GM03348 (cell line): ENCODE measurements at regions not wholly inside any gene's neighbourhood (a gene's known extent, or its start where the extent isn't known, plus 50 kb on each side); places are given as distances from the start of the nearest gene placed in this dataset.

Experiments
- DNase-seq: peaks from one replicate; pipeline ENCODE4 v3.0.0; 2012; ENCODE audit warnings: low spot score

DNA sequence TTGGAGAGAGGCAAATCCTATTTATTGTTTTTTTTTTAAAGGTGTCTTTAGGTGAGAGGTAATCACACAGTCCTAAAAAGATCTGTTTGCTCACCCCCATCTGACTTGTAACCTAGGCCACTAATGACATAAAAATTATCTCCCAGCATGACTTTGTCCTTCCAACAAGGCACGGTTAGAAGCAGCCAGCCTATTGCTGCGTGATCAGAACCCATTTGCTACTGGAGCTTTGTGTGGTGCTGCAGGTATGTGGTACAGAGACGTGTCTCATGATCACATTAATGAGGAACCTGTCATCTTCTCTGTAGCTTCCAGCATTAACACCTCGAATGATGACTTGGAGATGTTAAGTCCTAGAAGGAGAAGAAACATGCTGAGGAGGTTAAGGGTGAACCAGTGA, 555.8 kb upstream of the TLE4 start:
- no peak for DNase-seq

DNA sequence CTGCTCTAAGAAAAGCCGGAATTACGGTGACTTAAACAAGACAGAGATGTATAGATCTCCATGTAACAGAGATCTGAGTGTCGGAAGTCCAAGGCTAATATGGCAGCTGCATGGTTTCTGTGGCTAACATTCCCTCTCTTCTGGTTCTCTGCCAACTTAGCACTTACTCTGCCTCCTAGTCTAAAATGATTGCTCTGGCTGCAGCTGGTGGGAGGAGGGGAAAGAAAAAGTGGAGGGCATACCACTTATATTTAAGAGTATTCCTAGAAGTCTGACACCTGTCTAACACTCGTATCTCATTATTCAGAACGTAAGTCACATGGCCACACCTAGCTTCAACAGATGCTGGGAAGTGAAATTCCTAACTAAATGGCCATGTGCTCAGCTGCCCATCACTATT, 551.5 kb upstream of the TLE4 start:
- no peak for DNase-seq

DNA sequence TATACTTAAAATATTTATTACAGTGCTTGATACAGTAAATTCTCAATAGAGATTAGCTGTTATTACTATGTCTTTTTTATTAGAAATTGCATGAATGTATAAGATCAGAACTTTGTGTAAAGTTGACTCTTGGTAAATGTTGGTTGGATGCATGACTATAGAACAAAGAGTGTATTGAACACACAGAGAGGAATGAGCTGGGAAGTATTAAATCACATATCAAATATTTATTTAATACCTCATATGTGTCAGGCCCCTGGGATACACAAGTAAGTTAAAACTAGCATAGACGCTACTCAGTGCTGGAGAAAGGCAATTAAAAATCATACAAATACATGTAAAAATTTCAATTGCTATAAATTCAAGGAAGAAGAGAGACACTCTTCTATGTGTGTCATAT, 550.7 kb upstream of the TLE4 start:
- DNase-seq: no peak

DNA sequence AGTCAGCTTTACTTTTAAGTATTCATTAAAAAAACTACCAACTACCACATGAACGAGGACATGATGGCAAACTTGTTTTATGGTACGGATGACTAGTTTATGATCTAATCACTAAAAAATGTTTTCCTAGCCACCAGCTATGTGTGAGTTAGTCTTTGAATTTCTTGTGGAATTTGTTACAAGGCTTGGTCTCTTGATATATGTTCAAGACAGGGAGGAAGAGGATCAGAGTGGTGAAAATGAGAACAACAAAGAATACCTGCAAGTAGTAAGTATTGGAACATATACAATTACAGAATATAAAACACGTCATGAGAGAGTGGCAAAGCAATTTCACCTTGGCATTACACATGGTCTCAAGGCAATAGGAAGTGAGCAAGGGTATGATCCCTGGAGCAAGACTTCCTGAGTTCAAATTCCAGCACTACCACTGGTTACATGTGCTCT, 548.6 kb upstream of the TLE4 start:
- peak; percentile 78 for DNase-seq

DNA sequence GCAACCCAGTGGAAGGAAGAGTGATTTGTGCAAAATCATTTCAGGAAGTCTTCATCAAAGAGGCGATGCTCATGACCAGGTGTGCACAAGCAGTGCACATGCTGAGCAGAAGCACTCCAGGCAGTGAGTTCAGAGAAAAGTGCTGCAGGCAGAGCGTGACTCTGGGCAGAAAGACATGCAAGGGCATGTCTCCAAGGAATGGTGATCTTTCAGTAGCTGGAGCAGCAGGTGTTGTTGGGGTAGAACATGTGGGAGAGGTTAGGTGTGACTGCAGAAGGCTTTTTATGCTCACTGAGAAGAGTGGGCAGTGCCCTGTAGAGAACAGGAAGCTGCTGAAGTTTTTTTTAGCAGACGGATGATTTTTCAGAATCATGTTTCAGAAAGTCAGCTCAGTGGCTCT, 545.4 kb upstream of the TLE4 start:
- DNase-seq: no peak

DNA sequence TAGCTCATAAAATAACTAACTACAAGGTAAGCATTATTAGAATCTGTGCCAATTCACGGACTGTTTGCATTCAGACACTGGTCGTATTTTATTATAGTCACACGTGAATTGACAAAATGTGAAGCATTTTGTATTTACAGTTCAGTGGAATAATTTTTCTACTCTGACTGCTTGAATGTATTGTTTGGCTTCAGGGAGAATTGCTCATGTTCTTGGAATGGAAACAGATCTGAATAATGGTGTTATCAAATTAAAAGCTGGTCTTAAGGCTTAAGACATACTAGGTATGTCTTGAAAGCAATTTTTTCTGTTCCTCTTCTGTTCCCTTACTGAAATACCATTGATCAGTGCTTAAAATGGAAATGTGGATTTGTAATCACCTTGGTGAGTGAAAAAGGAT, 543.7 kb upstream of the TLE4 start:
- peak; percentile 22 for DNase-seq

DNA sequence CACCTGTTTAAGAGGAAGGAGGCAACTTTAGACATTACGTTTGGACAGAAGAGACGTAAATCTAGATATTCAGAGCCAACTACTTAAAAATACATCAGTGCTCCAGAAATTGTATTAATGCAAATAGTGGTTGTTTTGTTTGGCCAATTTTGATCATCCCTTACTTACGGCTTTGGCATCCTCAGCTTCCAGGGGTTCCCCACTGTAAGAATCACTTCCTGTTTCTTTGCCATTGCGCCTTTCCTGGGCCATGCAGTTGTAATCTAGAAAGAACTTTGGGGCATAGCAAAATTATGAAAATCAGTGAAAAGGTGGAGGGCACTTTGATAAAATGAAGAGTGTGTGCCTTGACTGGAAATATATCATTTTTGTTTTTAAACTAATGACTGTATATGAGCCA, 537.2 kb upstream of the TLE4 start:
- no peak for DNase-seq

DNA sequence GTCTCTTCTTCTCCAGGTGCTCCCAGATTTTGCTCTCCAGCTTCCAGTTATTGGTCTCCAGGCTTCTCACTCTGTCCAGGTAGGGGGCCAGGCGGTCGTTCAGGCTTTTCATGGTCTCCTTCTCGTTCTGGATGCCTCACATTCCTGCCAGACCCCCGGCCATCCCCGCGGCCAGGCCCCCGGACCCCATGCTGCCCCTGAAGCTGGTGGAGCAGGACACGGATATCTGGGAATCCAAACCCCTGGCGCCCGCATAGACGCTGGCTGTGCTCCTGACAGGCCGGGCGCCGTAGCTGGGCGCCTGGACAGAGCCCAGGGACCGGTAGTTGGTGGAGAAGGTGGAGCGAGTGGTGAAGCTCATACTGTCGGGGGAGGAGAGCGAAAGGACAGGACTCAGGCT, 534.4 kb upstream of the TLE4 start:
- DNase-seq: no peak

DNA sequence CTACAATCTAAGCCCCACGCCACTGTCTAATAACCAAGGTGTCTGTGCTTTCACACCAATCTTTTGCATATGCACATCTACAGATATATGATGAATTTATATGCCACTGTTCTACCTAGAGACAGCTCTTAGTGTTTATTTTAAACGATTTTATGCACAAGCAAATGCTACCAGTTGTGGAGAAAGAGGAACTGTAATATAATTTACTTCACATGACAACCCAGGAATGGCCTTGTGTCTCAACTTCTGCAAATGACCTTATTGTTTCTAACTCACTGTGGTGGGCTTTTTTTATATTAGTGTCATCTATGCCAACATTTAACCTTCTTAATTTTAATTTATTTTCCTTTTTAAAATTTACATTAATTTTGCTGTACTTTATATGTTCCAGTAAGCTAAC, 531.1 kb upstream of the TLE4 start:
- no peak for DNase-seq

DNA sequence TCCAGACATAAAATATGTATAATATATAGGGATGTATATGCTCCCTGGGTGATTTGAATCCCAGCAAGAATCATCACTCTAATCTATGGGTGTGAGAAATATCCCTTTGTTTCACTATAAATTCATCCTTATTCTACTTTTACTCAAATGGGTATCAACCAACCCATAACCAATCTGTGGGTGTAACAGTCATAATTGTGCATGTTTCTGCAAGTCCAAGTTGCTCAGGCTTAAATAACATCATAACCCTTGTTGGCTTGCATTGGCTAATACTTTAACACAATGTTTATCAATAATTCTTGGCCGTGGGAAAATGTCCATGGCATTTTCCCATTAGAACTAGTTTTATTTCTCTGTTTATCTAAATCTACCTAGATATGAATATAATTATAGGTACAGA, 530.5 kb upstream of the TLE4 start:
- DNase-seq: no peak

DNA sequence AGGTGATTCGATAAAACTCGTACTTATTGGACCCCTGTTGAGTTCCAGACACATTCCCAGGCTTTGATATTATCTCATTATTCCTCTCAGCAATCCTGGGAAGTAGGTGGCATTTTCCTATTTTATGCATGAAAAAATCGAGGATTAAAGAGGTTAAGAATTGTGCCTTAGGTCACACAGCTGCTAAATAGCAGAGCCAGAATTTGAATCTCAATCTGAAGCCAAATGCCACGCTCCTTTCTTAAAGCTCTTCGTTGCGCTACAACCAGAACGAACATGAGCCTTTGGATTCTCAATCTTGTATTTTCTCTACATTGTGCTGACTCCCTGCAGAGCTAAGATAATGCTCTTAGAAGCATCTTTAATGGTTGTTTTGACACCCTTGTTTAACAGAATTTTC, 527.8 kb upstream of the TLE4 start:
- DNase-seq: no peak

DNA sequence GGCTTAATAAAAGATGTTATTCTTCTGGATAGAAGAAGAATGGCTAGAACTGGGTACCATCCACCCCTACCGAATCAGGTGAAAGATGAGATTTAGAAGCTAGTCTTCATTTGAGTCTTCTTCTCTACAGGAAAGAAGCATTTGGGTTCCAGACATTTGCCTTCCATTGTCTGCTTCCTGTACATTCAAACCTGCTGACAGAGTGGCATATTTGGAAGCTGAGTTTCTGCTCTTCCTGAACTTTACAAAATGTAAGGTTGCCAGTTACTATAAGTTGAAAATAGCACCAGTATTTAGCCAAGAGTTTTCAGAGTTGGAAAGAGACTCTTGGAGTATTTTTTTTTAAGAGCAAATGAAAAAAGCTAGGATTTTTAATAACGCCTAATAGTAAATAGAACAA, 525.4 kb upstream of the TLE4 start:
- no peak for DNase-seq

DNA sequence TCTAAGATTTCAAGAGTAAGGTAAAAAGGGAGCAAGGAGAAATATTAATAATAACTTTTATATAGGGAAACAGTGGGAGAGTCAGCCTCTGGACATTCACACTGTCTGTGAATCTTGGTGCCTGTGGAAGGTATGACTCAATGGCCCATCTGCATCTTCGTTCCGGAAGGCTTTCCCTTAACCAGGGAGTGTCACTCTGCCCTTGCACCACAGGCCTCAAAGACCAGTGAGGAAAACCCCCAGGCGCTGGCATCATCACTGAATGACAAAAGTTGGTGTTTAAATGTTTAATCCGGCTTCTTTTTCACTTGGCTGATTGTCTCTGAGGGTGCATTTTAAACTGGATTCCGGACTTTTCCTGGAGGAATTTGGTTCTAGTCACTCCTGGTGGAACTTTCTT, 522.4 kb upstream of the TLE4 start:
- no peak for DNase-seq

DNA sequence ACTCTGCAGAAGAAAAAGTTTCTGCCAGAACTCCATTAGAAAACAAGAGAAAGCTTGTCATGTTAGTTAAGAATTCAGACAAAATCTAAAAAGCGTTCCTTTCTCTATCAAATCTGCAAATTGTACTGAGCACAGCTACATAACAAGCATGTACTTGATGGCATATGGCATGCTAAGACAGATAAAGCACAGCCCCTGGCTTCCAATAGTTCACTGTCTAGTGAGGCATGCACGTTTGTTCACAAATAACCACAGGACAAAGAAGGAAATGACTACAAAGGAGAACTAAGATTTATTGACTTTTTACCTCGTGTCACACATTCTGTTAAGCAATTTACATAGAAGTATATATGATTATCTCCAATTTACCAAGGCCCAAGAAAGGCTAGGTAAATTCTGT, 518.2 kb upstream of the TLE4 start:
- DNase-seq: no peak

DNA sequence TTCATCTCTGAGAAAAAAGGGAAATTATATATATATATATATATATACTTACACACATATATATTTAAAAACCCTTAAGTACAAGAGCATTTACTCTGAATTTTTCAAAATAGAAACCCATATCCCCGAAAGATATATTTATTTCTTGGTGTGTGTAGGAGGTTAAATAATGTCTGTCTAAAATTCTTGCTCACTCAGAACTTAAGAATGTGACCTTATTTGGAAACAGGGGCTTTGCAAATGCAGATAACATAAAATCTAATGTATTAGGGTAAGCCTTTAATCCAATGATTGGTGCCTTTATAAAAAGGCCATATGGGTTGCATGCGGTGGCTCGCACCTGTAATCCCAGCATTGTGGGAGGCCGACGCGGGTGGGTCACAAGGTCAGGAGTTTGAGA, 517.3 kb upstream of the TLE4 start:
- peak; percentile 7 for DNase-seq

DNA sequence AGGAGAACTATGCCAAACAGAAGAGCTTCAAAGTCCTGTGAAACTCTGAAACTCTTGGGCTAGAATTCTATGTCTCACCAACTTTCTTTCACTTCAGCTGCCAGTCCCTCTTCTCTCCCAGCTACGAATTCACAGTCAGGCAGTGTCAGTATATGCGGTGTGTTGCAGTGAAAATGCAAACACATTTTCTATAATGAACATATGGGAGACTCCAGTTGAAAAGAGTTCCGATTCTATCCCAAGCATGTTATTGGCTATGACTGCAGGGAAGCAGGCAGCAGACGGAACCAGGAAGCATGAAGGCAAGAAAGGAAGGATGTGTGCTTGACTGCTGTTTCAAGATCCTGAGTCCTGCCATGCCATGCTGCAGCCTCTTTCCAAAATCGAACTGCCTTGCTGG, 515.7 kb upstream of the TLE4 start:
- DNase-seq: no peak

DNA sequence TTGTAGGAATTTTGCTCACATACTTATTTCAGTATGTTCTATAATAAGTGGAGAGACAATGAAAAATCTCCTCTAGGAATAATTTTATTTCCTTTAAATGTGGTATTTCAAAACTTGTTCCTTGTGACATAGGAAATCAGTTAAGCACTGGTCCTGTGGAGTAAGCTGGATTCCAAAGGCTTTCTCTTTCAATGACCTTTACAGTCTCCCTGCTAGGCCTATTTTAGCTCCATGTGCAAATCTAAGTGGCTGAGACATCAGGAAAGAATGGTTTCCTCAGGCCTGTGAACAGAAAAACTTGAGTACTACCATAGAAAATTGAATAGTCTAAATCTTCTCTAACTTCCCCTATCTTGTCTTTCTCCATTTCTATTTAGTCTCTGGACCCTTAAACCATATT, 514.2 kb upstream of the TLE4 start:
- peak; percentile 27 for DNase-seq

DNA sequence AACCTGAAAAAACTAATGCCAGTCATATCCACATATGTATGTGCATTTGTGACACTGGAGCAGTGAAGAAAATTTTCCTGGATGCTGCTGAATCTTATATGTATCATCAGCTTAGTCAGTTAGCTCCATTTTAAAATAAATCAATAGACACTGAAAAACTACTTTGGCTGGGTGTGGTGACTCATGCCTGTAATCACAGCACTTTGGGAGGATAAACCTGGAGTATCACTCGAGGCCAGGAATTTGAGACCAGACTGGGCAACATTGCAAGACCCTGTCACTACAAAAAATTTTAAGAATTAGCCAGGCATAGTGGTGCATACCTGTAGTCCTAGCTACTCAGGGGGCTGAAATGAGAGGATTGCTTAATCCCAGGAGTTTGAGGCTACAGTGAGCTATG, 511.0 kb upstream of the TLE4 start:
- no peak for DNase-seq

DNA sequence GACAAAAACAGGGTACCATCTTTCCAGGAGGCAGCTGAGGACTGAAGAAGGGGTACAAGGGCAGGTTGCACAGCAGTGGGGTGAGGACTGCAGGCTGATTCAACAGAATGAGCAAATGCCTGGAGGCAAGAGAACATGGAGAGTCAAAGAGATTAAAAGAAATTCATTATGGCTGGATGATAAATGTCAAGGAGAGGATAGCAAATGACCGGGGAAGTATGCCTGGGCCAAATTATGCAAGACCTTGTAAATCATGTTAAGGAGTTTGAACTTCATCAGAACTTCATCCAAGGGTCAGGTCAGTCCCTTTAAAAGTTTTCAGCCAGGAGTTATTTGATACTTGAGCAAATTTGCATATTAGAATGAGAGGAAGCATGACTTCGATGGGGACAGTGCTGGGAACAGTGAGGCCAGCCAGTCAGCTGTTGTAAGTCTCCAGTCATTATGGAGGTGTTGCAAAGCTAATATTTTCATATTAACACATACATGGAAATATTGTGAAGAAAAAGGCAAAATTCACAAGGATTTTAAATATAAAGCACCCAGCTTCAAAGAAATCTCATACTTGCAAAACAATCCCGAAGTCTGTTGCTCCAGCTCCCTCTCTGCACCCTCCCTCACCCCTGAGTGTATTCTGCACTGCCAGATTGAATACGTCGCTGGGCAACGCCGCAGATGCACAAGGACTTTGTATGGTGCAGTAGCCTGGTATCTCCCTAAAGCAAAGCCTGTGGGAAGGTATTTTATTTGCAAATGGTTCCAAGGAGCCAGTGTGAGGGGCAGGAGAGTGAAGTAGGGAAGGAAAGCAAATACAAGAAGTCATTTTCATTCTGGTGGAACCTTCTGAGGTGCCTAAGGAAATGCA, 509.8 kb upstream of the TLE4 start:
- no peak for DNase-seq

DNA sequence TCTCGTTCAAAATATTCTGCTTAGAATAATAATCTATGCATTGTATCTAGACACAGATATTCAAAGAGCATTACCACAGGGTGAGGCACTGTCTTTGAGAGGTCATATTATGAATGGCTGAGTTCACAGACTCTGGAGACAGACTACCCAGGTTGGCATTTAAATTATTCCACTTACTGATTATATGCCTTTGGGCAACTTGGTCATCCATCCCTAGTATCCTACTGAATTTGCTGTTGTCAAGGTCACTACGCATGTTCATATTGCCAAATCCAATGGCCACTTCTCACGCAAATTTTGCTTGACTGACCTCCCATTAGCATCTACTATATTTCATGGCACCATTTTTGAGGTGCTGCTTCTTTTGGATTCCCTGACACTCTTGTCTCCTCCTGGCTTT, 498.6 kb upstream of the TLE4 start:
- DNase-seq: no peak

DNA sequence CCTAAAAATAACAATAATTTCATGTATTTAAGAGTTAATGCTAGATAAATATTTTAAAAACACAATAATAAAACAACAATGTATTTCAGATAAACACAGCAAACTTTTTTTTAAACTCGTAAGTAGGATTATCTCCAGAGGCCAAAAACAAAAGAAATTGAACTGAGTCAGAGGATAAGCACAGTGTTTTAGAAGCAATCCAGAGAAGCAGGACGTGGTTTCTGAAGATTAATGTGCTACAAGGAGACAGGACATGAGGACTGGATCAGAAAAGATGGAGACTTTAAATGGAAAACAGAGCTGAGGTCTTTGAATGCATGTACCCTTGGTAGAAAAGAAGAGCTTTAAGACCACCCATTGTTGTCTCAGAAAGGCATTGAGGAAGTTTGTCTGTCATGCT, 491.2 kb upstream of the TLE4 start:
- no peak for DNase-seq

DNA sequence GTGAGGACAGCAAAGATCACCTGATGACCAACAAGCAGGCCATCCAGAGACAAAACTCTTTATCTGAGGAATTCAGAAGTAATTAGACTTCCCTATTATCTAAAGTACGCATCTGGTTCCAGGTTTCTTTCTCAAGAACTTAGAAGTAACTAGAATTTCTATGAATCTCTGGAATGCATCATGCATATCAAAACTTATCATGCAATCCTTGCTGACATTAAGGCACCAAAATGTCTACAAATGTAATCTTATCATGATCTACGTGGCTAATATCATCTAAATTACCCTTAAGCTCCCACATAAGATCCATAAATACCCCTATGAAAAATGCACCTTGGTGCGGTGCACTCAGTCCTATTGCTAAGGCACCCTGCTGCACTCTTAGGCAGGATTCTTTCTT, 488.1 kb upstream of the TLE4 start:
- no peak for DNase-seq

DNA sequence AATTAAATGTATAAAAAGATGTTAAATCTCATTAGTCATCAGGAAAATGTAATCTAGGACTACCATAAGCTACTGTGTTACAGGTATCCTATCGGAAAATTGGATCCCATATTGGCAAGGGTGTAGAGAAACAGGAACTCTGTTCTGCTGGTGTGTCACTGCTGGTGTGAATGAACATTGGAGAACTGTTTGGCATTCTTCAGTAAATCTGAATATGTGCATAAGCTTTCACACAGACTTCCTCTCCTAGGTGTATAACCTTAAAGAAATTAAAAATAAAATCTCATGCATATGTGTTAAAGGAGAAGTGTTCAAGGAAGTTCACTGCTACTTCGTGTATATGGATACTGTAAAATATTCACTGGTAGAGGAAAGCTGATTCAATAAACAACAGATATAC, 484.6 kb upstream of the TLE4 start:
- DNase-seq: no peak

DNA sequence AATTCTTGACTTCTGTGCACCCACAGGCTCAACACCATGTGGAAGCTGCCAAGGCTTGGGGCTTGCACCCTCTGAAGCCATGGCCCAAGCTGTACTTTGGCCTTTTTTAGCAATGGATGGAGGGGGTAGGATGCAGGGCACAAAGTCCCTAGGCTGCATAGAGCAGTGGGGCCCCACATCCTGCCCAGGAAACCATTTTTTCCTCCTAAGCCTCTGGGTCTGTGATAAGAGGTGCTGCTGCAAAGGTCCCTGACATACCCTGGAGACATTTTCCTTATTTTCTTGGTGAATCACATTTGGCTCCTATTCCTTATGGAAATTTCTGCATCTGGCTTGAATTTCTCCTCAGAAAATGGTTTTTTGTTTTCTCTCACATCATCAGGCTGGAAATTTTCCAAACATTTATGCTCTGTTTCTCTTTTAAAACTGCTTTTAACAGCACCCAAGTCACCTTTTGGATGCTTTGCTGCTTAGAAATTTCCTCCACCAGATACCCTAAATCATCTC, 482.7 kb upstream of the TLE4 start:
- no peak for DNase-seq
